Hepatocyte (in vitro differentiated cells): ENCODE measurements at regions not wholly inside any gene's neighbourhood (a gene's known extent, or its start where the extent isn't known, plus 50 kb on each side); places are given as distances from the start of the nearest gene placed in this dataset.
"Not testable (repeated sequence)": the region's sequence is repeated elsewhere in the genome, so short reads cannot be mapped to it uniquely, and the experiment has no call there.

Source experiments
- DNase-seq: peaks from one replicate; pipeline ENCODE4 v3.0.0-alpha.2; 2016; ENCODE audit warnings: low spot score
- H2AFZ ChIP-seq: fragments of 200-600 bp; sonication (generic); 2 replicates; pipeline ENCODE4 v1.6.0; 2016; ENCODE audit warnings: antibody characterized with exemption, mild to moderate bottlenecking
- H3K27ac ChIP-seq: fragments of 200-600 bp; sonication (generic); 2 replicates; pipeline ENCODE4 v1.5.1; 2016; ENCODE audit warnings: mild to moderate bottlenecking
- H3K27me3 ChIP-seq: fragments of 200-600 bp; sonication (generic); 2 replicates; pipeline ENCODE4 v1.6.1; 2016
- H3K36me3 ChIP-seq: fragments of 200-600 bp; sonication (generic); replicated peaks from 2 replicates; pipeline ENCODE4 v1.5.1; 2016; ENCODE audit warnings: low read depth; ENCODE audit not compliant: insufficient read depth
- H3K4me1 ChIP-seq: fragments of 200-600 bp; sonication (generic); 2 replicates; pipeline ENCODE4 v1.5.1; 2016; ENCODE audit warnings: mild to moderate bottlenecking, moderate library complexity; ENCODE audit not compliant: insufficient read depth
- H3K4me2 ChIP-seq: fragments of 200-600 bp; sonication (generic); 2 replicates; pipeline ENCODE4 v1.6.0; 2016
- H3K4me3 ChIP-seq: fragments of 200-600 bp; sonication (generic); 2 replicates; pipeline ENCODE4 v1.5.1; 2016; ENCODE audit warnings: mild to moderate bottlenecking
- H3K79me2 ChIP-seq: fragments of 200-600 bp; sonication (generic); 2 replicates; pipeline ENCODE4 v1.6.0; 2017; ENCODE audit warnings: mild to moderate bottlenecking
- H3K9me2 ChIP-seq: fragments of 200-600 bp; sonication (generic); replicated peaks from 2 replicates; pipeline ENCODE4 v1.6.0; 2017; ENCODE audit warnings: mild to moderate bottlenecking; ENCODE audit not compliant: insufficient read depth
- H3K9me3 ChIP-seq: fragments of 200-600 bp; sonication (generic); 2 replicates; pipeline ENCODE4 v1.5.1; 2016; ENCODE audit warnings: low read depth, mild to moderate bottlenecking
- H4K20me1 ChIP-seq: fragments of 200-600 bp; sonication (generic); 2 replicates; pipeline ENCODE4 v1.6.0; 2016; ENCODE audit warnings: mild to moderate bottlenecking; ENCODE audit not compliant: insufficient read depth, poor library complexity, severe bottlenecking
- EZH2 ChIP-seq: fragments of 200-600 bp; sonication (generic); IDR thresholded peaks from 2 replicates; pipeline ENCODE4 v1.6.1; 2016; ENCODE audit warnings: antibody characterized with exemption, mild to moderate bottlenecking, borderline replicate concordance
- EZH2phosphoT487 ChIP-seq: fragments of 200-600 bp; sonication (generic); IDR thresholded peaks from one replicate; pipeline ENCODE4 v1.6.1; 2018; ENCODE audit warnings: antibody characterized with exemption, mild to moderate bottlenecking, low read depth, moderate library complexity; ENCODE audit not compliant: unreplicated experiment, severe bottlenecking
- WGBS: methylation state at CpG from one replicate; pipeline ENCODE4 v1.1.6; 2016; ENCODE audit warnings: low lambda C conversion rate; ENCODE audit errors: missing lambda C conversion rate; 5-methylcytosine and 5-hydroxymethylcytosine counted together
- TF ChIP-seq, protein P1 (sequence below): fragments of 200-600 bp; sonication (generic); IDR thresholded peaks from 2 replicates; pipeline ENCODE4 v1.5.1; 2016; ENCODE audit warnings: antibody characterized with exemption, mild to moderate bottlenecking; ENCODE audit not compliant: poor library complexity

DNA sequence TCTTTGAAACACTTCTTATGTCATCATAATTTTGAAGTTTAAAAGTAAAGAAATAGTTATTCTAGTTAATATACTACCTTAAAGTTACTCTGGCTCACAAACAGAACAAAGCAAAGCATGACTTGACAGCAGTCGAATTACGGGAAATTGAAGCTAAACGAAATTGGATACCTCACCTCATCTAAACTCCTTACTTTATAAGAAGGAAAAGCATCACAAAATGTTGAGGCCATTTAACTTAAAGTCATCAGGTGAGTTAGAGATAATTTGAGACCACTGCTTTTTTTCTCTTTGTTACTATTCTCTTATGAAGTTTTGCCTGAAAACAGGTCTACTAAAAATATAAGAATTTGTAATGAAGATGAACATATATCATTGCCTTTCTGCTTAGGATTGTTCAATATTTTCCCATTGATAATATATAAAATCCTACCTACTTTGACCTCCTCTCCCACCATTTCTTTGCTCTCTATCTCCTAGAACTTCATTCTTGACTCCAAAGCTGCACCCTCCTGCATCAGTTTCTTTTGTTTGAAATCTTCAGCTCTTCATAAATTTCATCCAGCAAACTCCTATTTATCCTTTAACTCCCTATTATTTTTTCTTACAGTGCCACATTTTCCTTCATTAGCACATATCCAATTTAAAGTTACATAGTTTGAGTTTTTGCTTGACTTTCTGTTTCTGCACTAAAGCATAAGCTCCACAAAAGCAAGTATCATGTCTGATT lies 510.7 kb upstream of the ZNF337 start:
- H3K4me1 ChIP-seq = peaks cover 5% of the 10 kb centered on the region
- no peaks in the 10 kb centered on the region for H3K79me2 ChIP-seq
- no peak overlapping the region for H3K27ac ChIP-seq
- no peaks in the 10 kb centered on the region for H4K20me1 ChIP-seq
- H2AFZ ChIP-seq = no peak overlapping the region
- peak overlapping the region; percentile 88 for H3K4me2 ChIP-seq
- no peak overlapping the region for H3K4me3 ChIP-seq
- no peaks in the 10 kb centered on the region for H3K9me3 ChIP-seq
- TF ChIP-seq, protein P1, sequence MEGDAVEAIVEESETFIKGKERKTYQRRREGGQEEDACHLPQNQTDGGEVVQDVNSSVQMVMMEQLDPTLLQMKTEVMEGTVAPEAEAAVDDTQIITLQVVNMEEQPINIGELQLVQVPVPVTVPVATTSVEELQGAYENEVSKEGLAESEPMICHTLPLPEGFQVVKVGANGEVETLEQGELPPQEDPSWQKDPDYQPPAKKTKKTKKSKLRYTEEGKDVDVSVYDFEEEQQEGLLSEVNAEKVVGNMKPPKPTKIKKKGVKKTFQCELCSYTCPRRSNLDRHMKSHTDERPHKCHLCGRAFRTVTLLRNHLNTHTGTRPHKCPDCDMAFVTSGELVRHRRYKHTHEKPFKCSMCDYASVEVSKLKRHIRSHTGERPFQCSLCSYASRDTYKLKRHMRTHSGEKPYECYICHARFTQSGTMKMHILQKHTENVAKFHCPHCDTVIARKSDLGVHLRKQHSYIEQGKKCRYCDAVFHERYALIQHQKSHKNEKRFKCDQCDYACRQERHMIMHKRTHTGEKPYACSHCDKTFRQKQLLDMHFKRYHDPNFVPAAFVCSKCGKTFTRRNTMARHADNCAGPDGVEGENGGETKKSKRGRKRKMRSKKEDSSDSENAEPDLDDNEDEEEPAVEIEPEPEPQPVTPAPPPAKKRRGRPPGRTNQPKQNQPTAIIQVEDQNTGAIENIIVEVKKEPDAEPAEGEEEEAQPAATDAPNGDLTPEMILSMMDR = no peak
- TF ChIP-seq EZH2phosphoT487 = peak; percentile 72
- H3K36me3 ChIP-seq = no peaks in the 10 kb centered on the region
- 55% methylated on average over 3 of the region's 3 CpGs for WGBS
- DNase-seq = no peak
- H3K9me2 ChIP-seq = no peaks in the 10 kb centered on the region
- H3K27me3 ChIP-seq = peaks cover 43% of the 10 kb centered on the region

DNA sequence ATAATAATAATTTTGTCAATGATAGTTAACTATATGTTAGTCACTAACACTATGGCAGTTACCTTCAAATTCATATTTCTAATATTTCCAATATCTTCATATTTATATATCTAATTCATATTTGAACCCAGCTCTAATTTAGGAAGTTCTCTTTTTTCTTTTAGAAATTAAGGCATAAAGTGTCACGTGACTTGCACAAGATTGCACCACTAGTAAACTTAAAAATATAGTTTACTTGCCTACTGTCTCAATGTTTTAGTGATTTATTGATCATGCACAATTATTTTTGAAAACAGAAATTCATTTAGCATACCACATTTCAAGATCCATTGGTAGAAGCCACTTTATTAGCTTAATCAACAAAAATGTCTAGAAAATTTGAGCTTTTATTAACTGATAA lies 508.7 kb upstream of the ZNF337 start:
- 37% methylated on average over 1 of the region's 1 CpG for WGBS
- H3K4me3 ChIP-seq = no peak overlapping the region
- H3K4me1 ChIP-seq = peaks cover 5% of the 10 kb centered on the region
- H3K27me3 ChIP-seq = peaks cover 43% of the 10 kb centered on the region
- no peaks in the 10 kb centered on the region for H4K20me1 ChIP-seq
- H3K36me3 ChIP-seq = no peaks in the 10 kb centered on the region
- no peaks in the 10 kb centered on the region for H3K9me3 ChIP-seq
- H2AFZ ChIP-seq = no peak overlapping the region
- H3K27ac ChIP-seq = no peak overlapping the region
- H3K4me2 ChIP-seq = no peak overlapping the region
- H3K79me2 ChIP-seq = no peaks in the 10 kb centered on the region
- no peaks in the 10 kb centered on the region for H3K9me2 ChIP-seq
- TF ChIP-seq, protein P1 = no peak
- no peak for TF ChIP-seq EZH2phosphoT487
- TF ChIP-seq EZH2 = no peak
- no peak for DNase-seq

DNA sequence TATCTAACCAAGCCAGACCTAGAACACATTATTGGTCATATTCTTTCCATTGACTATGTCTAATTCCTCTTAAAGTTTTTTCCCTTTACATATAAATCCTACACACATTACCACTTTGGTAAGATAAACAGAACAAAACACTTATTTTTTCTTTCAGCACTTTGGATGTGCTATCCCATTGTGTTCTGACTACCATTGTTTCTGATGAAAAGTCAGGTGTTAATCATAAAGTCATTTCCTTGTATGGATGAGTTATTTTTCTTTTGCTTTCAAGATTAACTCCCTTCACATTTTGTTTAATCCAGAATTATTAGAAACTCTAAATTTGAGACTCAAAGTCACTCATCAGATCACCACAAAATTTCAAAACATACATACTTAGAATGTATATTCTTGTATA lies 504.4 kb upstream of the ZNF337 start:
- not testable (repeated sequence) for H3K36me3 ChIP-seq, H2AFZ ChIP-seq, H3K27ac ChIP-seq, H4K20me1 ChIP-seq, H3K9me3 ChIP-seq, H3K79me2 ChIP-seq, H3K4me3 ChIP-seq, DNase-seq, H3K4me2 ChIP-seq, H3K27me3 ChIP-seq, H3K9me2 ChIP-seq, H3K4me1 ChIP-seq

- not testable (repeated sequence) for H2AFZ ChIP-seq, H3K27me3 ChIP-seq, H3K4me3 ChIP-seq, DNase-seq, H3K9me2 ChIP-seq, H4K20me1 ChIP-seq, H3K27ac ChIP-seq, H3K4me1 ChIP-seq, H3K79me2 ChIP-seq, H3K36me3 ChIP-seq, H3K9me3 ChIP-seq, H3K4me2 ChIP-seq
- 88% methylated on average over 3 of the region's 3 CpGs for WGBS
Measured at GRCh38 chr20:26187329-26187728, 490.7 kb upstream of the ZNF337 start.

DNA sequence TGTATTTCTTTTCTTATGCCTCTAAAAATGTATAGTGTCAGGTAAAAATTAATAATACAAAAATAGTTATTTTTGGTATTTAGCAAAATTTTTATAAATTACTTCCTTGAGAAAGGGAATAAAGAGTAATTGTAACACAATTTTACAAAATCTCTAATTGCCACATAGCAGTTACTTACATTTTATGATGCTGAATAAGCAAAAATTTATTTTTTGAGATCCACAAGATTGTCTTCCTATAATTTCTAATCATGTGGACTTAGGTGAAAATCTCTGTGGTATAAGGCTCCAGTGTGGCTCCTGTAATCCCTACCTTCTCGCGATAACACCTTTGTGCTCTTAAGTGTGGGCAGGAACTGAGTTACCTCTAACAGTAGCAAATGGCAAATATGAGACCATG lies 487.1 kb upstream of the ZNF337 start:
- H3K36me3 ChIP-seq, H3K9me2 ChIP-seq, H4K20me1 ChIP-seq, H3K27me3 ChIP-seq, H3K27ac ChIP-seq, H3K9me3 ChIP-seq, H3K79me2 ChIP-seq, DNase-seq, H3K4me1 ChIP-seq, H3K4me3 ChIP-seq, H2AFZ ChIP-seq, H3K4me2 ChIP-seq: not testable (repeated sequence)
- WGBS = 90% methylated on average over 2 of the region's 2 CpGs

DNA sequence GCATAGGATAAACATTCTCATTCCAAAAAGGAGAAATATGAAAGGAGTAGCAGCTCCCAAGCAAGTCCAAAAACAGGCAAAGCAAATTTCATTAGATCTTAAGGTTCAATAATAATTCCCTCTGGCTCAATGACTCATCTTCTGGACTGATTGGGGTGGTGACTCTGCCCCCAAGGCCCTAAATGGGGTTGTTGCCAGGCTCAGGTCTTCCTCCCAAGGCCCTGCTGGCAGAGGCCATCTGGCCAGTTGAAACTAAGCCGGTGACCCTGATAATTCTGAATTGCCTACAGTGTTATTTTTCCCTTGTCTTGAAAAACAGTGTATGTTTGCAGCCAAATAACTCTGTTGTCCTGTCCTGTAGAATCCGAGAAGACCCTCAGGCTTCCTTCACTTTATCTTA lies 484.7 kb upstream of the ZNF337 start:
- H3K27me3 ChIP-seq, H3K9me3 ChIP-seq, H3K4me3 ChIP-seq, H3K79me2 ChIP-seq, H3K4me1 ChIP-seq, DNase-seq, H4K20me1 ChIP-seq, H2AFZ ChIP-seq, H3K9me2 ChIP-seq, H3K36me3 ChIP-seq, H3K4me2 ChIP-seq, H3K27ac ChIP-seq: not testable (repeated sequence)
- WGBS = 77% methylated on average over 2 of the region's 2 CpGs

GRCh38 chr20:26171875-26172274 lies 475.2 kb upstream of the ZNF337 start:
- not testable (repeated sequence) for H3K4me2 ChIP-seq, H3K4me3 ChIP-seq, H3K9me2 ChIP-seq, H4K20me1 ChIP-seq, H3K27ac ChIP-seq, H3K9me3 ChIP-seq, H3K79me2 ChIP-seq, H2AFZ ChIP-seq, DNase-seq, H3K27me3 ChIP-seq, H3K36me3 ChIP-seq, H3K4me1 ChIP-seq
